GM18907 (cell line): ENCODE measurements at regions not wholly inside any gene's neighbourhood (a gene's known extent, or its start where the extent isn't known, plus 50 kb on each side); places are given as distances from the start of the nearest gene placed in this dataset.

ENCODE experiments used
- ATAC-seq: cut with Tn5 transposase; IDR thresholded peaks from one replicate; pipeline ENCODE4 v1.9.1; 2021; ENCODE audit warnings: mild to moderate bottlenecking, moderate library complexity; ENCODE audit not compliant: unreplicated experiment

- ATAC-seq, result no peak
Measured at GRCh38 chr2:228866044-228866443, 405.0 kb downstream of the PID1 start.

- ATAC-seq, result no peak
Measured at GRCh38 chr2:228864131-228864530, 407.0 kb downstream of the PID1 start.

DNA sequence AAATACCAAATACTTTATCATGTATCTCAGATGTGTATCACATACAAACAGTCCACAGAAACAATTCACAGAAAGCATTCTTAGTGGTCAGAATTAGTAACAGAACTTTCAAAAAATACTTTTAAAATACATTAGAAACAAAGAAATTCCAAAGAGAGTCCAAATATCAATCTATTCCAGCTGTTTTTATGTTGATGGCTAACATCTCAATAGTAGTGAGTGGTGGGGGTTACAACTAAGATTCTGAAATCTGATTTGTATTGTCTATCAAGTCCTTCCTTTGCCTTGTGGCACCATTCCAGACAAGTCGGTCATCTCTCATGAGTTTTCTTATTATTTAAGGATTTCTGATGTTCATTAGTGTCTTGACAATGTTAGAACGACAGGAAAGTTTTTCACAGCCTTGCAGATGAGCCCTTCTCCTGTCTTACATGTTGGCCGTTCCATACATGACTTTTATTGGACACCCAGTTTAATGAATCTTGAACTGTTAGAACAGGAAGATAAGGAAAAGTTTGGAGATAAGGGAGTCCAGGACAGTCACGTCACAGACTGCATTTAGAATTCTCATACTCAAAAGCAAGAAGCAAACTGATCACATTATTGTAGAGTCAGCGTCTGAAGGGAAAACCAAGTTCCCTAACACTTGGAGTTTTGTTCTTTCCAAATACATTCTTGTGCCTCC is 410.3 kb downstream of the PID1 start:
- no peak for ATAC-seq

- ATAC-seq, result no peak
Measured at GRCh38 chr2:228853151-228853550, 417.9 kb downstream of the PID1 start.

- no peak for ATAC-seq
Measured at GRCh38 chr2:228848638-228849037, 422.4 kb downstream of the PID1 start.

- ATAC-seq, result no peak
Measured at GRCh38 chr2:228847684-228848083, 423.4 kb downstream of the PID1 start.

- ATAC-seq, result no peak
Measured at GRCh38 chr2:228846161-228846560, 424.9 kb downstream of the PID1 start.

GRCh38 chr2:228845162-228845925 is 425.7 kb downstream of the PID1 start:
- no peak for ATAC-seq

DNA sequence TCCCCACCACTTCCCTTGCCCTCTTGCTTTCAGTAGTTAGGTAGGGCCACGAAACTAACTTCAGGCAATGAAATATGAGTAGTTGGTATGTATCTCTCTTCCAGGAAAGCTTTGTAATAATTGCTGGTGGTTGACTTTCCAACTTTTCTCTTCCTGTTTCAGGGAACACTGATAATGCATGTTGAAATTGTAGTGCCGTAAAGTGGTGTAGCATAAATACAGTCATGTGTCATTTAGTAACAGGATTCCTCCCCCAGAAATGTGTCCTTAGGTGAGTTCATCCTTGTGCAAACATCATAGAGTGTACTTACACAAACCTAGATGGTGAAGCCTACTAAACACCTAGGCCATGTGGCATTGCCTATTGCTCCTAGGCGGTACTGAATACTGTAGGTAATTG is 429.2 kb downstream of the PID1 start:
- no peak for ATAC-seq

GRCh38 chr2:228841475-228841874 is 429.6 kb downstream of the PID1 start:
- no peak for ATAC-seq

DNA sequence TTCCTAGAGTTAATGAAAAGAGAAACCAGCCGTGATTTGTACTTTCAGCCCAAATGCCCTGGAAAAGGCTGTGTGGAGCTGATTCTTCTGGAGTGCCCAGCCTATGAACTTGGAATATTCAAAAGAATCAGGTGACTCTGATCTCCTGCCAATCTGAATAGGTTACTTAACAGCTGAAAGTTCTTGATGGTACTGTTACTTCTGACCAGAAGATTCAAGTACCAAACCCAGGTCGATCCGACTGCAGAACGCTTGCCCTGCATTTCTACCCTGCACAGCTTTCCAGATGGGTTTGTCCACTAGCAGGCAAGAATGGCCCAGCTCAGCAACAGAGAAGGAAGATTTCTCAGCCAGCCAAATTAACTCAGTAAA is 430.4 kb downstream of the PID1 start:
- ATAC-seq, result no peak

GRCh38 chr2:228840113-228840742 is 430.9 kb downstream of the PID1 start:
- ATAC-seq, result no peak

GRCh38 chr2:228839421-228839876 is 431.6 kb downstream of the PID1 start:
- ATAC-seq, result no peak

- ATAC-seq, result no peak
Measured at GRCh38 chr2:228838819-228839218, 432.3 kb downstream of the PID1 start.

DNA sequence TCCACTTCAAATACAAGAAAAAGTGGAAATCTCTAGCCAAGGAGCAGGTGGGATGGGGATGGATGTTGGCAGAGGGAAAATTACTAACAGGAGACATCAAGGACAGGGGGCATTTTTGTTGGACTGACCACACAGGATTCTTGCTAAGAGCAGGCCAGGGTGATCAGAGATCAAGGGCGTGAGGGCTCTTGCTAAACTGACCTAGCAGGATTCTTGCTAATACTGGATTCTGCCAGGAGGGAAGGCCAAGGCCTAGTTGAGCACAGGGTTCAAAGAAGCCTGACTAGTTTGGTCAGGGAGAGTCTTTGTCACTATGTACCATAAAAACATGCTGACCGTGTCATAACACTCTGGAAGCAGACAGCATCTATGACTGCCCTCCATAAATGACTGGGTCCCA is 442.7 kb downstream of the PID1 start:
- no peak for ATAC-seq

DNA sequence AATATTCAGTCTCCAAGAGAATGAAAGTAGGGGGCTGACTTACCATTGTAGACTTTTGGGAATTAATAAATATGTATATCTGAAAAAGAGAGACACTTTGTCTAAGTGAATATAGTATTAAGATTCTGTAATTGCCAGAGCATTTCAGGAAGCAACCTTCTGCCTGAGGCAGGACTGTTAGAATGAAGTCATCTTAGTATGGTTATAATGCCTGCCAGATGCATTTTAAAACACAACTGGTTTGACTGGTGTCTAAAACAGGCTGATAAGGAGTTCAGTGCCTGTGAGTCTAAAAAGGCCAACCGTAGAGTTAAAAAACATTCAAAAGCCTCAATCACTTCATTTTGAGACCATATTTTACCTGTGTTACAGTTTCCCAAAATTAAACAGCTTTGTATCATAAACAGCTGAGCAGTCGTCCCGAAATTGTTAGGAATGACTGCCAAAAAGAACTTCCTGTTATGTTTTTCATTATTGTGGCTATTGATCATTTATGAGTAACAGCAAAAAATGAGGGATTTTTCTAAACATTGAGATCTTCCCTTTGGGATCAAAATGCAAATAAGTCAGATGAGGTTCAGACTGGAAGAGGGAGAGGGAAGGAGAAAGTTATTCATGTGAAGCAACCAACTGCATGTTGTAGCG is 443.9 kb downstream of the PID1 start:
- ATAC-seq, result no peak

- ATAC-seq, result no peak
Measured at GRCh38 chr2:228819701-228820100, 451.4 kb downstream of the PID1 start.

DNA sequence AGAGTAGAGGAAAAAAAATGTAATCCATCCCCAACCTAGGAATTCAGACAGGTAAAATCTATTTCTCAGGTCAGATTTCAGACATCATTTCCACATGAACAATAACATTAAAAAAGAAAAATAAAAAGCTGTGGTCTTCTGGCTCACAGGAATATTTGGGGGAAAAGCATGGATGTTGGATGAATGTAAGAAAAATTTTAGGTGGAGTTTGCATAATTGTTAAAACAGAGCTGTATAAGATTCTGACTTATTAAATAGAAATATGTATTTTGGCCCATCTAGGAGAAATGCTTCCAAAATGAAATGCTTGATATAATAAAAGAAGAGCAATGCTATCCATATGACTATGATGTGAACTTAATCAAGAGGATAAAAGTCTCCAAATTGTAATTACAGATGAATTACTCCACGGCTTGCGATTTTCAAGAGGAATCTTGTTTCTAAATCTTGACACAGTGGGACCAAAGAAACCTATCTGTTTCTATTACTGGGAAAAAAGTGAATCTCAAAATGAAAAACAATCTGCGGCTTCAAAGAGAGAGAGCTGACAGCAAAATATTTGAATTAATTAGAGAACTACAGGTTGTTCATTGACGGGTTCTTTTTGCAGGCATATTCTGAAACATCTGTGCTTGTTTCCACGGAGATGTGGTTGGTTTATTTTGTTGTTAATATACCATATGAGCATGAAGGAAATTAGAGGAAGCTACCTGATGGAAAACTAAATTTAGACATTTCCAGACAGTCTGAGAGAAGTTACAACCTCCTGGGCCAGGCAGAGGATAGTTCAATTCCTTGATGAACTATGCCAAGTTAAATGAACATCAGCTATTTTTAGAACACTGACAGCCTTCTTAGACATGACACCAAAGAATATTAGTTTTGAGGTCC is 468.7 kb downstream of the PID1 start:
- no peak for ATAC-seq

DNA sequence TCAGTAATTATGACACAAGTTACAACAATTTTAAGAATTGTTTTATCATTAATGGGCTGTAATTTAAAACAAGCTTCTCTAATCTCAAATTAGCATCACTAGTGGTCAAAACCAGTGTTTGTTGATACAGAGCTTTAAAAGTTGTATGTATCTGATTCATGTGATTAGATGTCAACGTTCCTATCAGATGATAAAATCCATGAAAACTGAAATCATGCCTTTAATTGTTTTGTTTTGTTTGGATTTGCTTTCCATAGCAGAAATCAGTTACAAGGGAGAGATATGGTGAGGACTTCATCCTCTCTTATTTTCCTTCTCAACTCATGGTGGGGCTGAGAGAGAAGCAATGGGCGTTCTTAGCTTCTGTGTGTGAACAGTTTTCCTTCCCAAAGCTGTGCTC is 469.6 kb downstream of the PID1 start:
- no peak for ATAC-seq

- ATAC-seq, result no peak
Measured at GRCh38 chr2:228799208-228799588, 471.9 kb downstream of the PID1 start.
